GM12891 (cell line): ENCODE measurements at regions not wholly inside any gene's neighbourhood (a gene's known extent, or its start where the extent isn't known, plus 50 kb on each side); places are given as distances from the start of the nearest gene placed in this dataset.

ENCODE experiments used
- DNase-seq: peaks from one replicate; pipeline ENCODE4 v3.0.0; 2011; ENCODE audit warnings: low spot score; ENCODE audit not compliant: insufficient read length
- FAIRE-seq: peaks from 2 replicates; lab custom pipeline; 2011; peaks lifted over from hg19 to GRCh38; lab: Jason Lieb, UNC
- PAX5 ChIP-seq: IDR thresholded peaks from 2 replicates; pipeline ENCODE4 v1.6.1; 2011; ENCODE audit warnings: low read length, moderate library complexity, mild to moderate bottlenecking; ENCODE audit not compliant: insufficient read depth, severe bottlenecking
- POLR2A ChIP-seq: IDR thresholded peaks from 2 replicates; pipeline ENCODE4 v1.6.1; 2011; ENCODE audit warnings: low read depth, low read length, control low read depth
- POLR2AphosphoS5 ChIP-seq: IDR thresholded peaks from 2 replicates; pipeline ENCODE4 v1.6.1; 2011; ENCODE audit warnings: low read depth, low read length, control low read depth
- POU2F2 ChIP-seq: IDR thresholded peaks from 2 replicates; pipeline ENCODE4 v1.6.1; 2011; ENCODE audit warnings: low read depth, mild to moderate bottlenecking, control low read depth, low read length, moderate library complexity
- SPI1 ChIP-seq: IDR thresholded peaks from 2 replicates; pipeline ENCODE4 v1.6.1; 2011; ENCODE audit warnings: low read depth, low read length, control low read depth
- TAF1 ChIP-seq: IDR thresholded peaks from 2 replicates; pipeline ENCODE4 v1.6.1; 2011; ENCODE audit warnings: low read depth, low read length, control low read depth

- TF ChIP-seq PAX5 (no peak), POU2F2 (no peak), POLR2AphosphoS5 (no peak), POLR2A (no peak), TAF1 (no peak), SPI1 (no peak)
- no peak for DNase-seq
- no peak for FAIRE-seq
Measured at GRCh38 chr4:177717407-177717806, 275.2 kb upstream of the AGA start.

DNA sequence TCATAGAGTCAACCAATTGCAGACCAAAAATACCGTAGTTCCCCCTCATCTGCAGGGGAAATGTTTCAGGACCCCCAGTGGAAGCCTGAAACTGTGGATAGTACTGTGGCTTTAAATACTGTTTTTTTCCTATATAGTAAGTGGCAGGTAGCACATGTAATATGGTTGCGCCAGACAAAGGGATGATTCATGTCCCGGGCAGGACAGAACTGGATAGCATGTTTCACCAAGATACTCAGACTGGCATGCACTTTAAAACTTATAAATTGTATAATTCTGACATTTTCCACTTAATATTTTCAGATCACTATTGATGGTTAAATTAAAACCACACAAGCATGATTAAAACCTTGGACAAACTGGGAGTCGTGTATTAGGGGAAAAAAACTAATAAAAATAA is 276.3 kb upstream of the AGA start:
- FAIRE-seq: no peak
- TF ChIP-seq PAX5: no peak
- TF ChIP-seq TAF1: no peak
- no peak for TF ChIP-seq POLR2A
- TF ChIP-seq POU2F2: no peak
- no peak for TF ChIP-seq POLR2AphosphoS5
- TF ChIP-seq SPI1: no peak
- DNase-seq: no peak

DNA sequence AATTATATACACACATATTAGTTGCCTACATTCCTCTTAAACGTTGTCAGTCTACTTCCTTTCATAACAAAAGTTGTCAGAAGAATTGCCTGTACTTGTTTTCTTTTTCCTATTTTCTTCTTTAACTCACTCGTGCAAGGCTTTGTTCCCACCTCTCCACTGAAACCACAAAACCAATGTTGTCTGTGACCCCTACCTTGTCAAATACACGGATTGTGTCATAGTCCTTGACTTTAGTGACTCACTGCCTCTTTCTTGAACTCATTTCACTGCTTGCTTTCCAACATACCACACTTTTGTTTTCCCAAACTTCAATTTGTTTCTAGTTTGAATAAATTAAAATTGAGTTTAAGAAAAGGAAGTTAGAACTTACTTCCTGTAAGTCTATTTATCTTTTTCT is 283.9 kb upstream of the AGA start:
- DNase-seq (no peak), FAIRE-seq (no peak)

GRCh38 chr4:177728361-177729152 is 286.3 kb upstream of the AGA start:
- DNase-seq: no peak
- FAIRE-seq: no peak
- no peak for TF ChIP-seq TAF1
- TF ChIP-seq POU2F2: no peak
- no peak for TF ChIP-seq POLR2AphosphoS5
- TF ChIP-seq SPI1: no peak
- TF ChIP-seq POLR2A: no peak
- no peak for TF ChIP-seq PAX5

More for the DNA sequence above, 283.9 kb upstream of the AGA start:
- TF ChIP-seq POLR2AphosphoS5 (no peak), POU2F2 (no peak), TAF1 (no peak), POLR2A (no peak), SPI1 (no peak), PAX5 (no peak)

DNA sequence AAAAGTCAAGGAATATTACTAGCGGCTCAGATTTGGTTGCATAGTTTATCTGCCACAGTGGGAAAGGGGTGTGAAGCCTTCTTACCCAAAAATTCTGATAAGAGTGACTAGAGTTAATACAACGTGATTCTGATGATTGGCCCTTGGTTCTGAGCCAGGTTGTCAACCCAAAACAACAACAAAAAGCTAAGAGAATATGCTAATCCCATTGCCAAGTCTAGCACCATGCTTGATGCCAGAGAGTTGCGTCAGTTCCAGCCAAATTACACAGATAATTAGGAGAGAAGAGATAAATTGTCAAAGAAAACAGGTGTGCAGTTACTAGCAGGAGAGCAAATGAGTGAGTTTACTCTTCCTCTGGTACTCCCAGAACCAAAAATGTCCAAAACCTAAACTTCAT is 287.4 kb upstream of the AGA start:
- no peak for FAIRE-seq
- TF ChIP-seq PAX5: no peak
- DNase-seq: no peak

DNA sequence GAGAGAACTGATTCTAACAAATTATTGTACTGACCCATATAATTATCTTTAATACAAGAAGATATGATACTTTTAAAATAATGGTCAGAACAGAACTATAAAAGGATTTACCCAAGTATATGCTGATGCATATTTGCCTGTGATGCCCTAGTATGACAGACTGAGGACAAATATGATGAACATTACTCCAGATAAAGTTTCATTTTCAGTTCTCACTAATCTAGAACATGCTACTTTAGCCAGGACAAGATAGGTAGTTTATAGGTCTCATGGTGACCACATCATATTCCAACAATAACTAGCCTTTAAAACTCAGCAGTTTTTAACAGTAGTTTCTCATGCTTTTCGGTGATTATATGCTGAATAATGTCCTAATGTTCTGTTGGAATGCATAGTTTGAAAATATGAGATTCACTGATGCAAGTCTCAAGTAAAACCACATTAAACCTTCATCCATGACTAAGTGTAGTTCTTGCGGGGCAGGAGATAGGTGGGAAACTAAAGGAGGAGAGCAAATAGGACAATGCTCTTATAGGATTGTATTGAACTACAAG is 295.2 kb upstream of the AGA start:
- no peak for TF ChIP-seq POU2F2
- no peak for TF ChIP-seq POLR2AphosphoS5
- TF ChIP-seq TAF1: no peak
- TF ChIP-seq SPI1: no peak
- no peak for TF ChIP-seq POLR2A
- no peak for TF ChIP-seq PAX5
- no peak for DNase-seq
- FAIRE-seq: no peak

GRCh38 chr4:177740563-177740962 is 298.3 kb upstream of the AGA start:
- TF ChIP-seq SPI1: no peak
- no peak for TF ChIP-seq PAX5
- TF ChIP-seq TAF1: no peak
- no peak for TF ChIP-seq POU2F2
- TF ChIP-seq POLR2AphosphoS5: no peak
- no peak for TF ChIP-seq POLR2A
- no peak for DNase-seq
- FAIRE-seq: no peak

DNA sequence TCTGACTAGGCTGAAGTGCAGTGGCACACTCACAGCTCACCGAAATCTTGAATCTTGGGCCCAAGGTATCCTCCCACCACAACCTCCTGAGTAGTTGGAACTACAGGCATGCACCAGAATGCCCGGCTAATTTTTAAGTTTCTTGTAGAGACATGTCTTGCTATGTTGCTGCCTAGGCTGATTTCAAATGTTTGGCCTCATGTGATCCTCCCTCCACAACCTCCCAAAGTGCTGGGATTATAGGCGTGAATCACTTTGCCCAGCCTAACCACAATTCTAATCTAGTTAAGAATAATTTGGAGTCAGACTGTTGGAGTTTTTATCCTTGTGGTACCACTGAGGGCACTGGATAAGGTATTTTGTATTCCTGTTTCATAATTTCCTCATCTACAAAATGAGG is 317.5 kb upstream of the AGA start:
- FAIRE-seq (no peak), DNase-seq (no peak)
- TF ChIP-seq TAF1 (no peak), PAX5 (no peak), POLR2AphosphoS5 (no peak), POU2F2 (no peak), POLR2A (no peak), SPI1 (no peak)

- FAIRE-seq (no peak), DNase-seq (no peak)
- TF ChIP-seq PAX5 (no peak), POLR2A (no peak), POLR2AphosphoS5 (no peak), SPI1 (no peak), POU2F2 (no peak), TAF1 (no peak)
Measured at GRCh38 chr4:177761692-177762091, 319.5 kb upstream of the AGA start.
